ENCODE measurements at regions not wholly inside any gene's neighbourhood (a gene's known extent, or its start where the extent isn't known, plus 50 kb on each side); places are given as distances from the start of the nearest gene placed in this dataset.

DNA sequence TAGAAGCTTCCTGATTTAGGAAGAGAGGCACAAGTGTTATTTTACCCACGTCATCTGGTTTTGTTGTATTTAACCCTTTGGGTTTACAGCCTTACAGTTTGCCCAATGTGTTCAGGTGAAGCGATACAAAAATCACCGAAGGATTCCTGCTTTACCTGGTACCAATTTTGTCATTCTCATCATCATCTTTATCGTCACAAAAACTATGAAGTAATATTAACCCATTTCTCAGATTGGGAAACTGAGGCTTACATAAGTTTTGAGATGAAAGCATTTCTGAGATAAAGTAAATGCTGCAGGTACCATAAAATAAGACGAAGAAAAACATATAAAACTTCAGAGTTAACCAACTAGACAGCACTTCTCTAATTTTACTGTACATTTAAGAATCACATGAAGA is 370.6 kb upstream of the OR4E1 start (continued):
- TF ChIP-seq, protein P1, sequence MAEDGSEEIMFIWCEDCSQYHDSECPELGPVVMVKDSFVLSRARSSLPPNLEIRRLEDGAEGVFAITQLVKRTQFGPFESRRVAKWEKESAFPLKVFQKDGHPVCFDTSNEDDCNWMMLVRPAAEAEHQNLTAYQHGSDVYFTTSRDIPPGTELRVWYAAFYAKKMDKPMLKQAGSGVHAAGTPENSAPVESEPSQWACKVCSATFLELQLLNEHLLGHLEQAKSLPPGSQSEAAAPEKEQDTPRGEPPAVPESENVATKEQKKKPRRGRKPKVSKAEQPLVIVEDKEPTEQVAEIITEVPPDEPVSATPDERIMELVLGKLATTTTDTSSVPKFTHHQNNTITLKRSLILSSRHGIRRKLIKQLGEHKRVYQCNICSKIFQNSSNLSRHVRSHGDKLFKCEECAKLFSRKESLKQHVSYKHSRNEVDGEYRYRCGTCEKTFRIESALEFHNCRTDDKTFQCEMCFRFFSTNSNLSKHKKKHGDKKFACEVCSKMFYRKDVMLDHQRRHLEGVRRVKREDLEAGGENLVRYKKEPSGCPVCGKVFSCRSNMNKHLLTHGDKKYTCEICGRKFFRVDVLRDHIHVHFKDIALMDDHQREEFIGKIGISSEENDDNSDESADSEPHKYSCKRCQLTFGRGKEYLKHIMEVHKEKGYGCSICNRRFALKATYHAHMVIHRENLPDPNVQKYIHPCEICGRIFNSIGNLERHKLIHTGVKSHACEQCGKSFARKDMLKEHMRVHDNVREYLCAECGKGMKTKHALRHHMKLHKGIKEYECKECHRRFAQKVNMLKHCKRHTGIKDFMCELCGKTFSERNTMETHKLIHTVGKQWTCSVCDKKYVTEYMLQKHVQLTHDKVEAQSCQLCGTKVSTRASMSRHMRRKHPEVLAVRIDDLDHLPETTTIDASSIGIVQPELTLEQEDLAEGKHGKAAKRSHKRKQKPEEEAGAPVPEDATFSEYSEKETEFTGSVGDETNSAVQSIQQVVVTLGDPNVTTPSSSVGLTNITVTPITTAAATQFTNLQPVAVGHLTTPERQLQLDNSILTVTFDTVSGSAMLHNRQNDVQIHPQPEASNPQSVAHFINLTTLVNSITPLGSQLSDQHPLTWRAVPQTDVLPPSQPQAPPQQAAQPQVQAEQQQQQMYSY (CRISPR knock-in tag; IDR thresholded peaks at IDR 0.05): no peak
- no peak for TF ChIP-seq JUNB (IDR thresholded peaks at IDR 0.05)
- no peak for TF ChIP-seq ESRRA (IDR thresholded peaks at IDR 0.05; ENCODE audit: low read length)
- no peak for TF ChIP-seq FOS (IDR thresholded peaks at IDR 0.05; ENCODE audit: borderline replicate concordance, extremely low read depth, insufficient read length)

DNA sequence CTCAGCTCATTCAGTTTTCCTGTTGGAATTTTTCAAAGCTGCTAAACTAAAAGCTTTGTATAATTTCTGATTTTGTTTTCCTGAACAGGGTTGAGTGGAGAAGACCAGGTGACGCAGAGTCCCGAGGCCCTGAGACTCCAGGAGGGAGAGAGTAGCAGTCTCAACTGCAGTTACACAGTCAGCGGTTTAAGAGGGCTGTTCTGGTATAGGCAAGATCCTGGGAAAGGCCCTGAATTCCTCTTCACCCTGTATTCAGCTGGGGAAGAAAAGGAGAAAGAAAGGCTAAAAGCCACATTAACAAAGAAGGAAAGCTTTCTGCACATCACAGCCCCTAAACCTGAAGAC is 367.1 kb upstream of the OR4E1 start:
- RAD21 ChIA-PET (ENCODE audit: unreplicated experiment): interaction anchor here (1.6 kb wide), 1 partner anchor 44 kb away, joined by 5 read pairs; no protein-coding TSS in a partner anchor
- BruUV-seq (replicated peaks): no TSS peak
- FAIRE-seq (no peak), DNase-seq (ENCODE audit: low read depth, low spot score) (no peak), ATAC-seq (no peak)
- H3K9ac ChIP-seq (ENCODE audit: control insufficient read depth, insufficient read depth, low read length): no peak overlapping the region
- H3K4me1 ChIP-seq (ENCODE audit: control insufficient read depth, insufficient read depth, low read length): no peaks in the 10 kb centered on the region
- intact Hi-C loops (cut with micrococcal nuclease; ENCODE audit: unreplicated experiment): no loop called here
- CTCF ChIA-PET: interaction anchor here (0.8 to 1.6 kb wide), 5 partner anchors 13 to 60 kb away, joined by 3 to 6 read pairs (median 5); no protein-coding TSS in a partner anchor
- H3K27me3 ChIP-seq (replicated peaks in 1 of 2; ENCODE audit: control insufficient read depth in 2 of 2, insufficient read depth in 2 of 2, low read length in 1 of 2): no peaks in the 10 kb centered on the region; a peak in 1 of 4 replicates
- SMC1A ChIA-PET (ENCODE audit: uncharacterized antibody, unreplicated experiment): interaction anchor here (0.9 to 1.7 kb wide), 3 partner anchors 13 to 37 kb away, joined by 3 to 4 read pairs (median 4); no protein-coding TSS in a partner anchor
- WGBS (ENCODE audit: insufficient coverage, insufficient replicate concordance, low lambda C conversion rate, missing lambda C conversion rate): 48% methylated on average over 3 of the region's 3 CpGs
- H2AFZ ChIP-seq (ENCODE audit: control insufficient read depth, low read depth, low read length): no peak overlapping the region
- H3K27ac ChIP-seq (ENCODE audit: control insufficient read depth, insufficient read depth): no peak overlapping the region
- POLR2A ChIA-PET: no interaction called here
- H4K20me1 ChIP-seq (ENCODE audit: control insufficient read depth, insufficient read depth): no peaks in the 10 kb centered on the region
- H3K4me3 ChIP-seq: no peak overlapping the region
- in situ Hi-C loops (cut with MboI): no loop called here
- H3K9me3 ChIP-seq (replicated peaks; ENCODE audit: control insufficient read depth, insufficient read depth, low read length): no peaks in the 10 kb centered on the region
- H3K4me2 ChIP-seq (ENCODE audit: control insufficient read depth, insufficient read depth): no peak overlapping the region
- H3K36me3 ChIP-seq (ENCODE audit: control insufficient read depth in 2 of 2, insufficient read depth in 2 of 2, low read length in 1 of 2): no peaks in the 10 kb centered on the region
- H3K79me2 ChIP-seq (ENCODE audit: control insufficient read depth, insufficient read depth, low read length): no peaks in the 10 kb centered on the region
- TF ChIP-seq ZNF217 (IDR thresholded peaks at IDR 0.05) (no peak), CHD2 (IDR thresholded peaks at IDR 0.05; ENCODE audit: borderline replicate concordance, low read depth, low read length) (no peak), GATAD2B (conservative IDR thresholded peaks at IDR 0.05; ENCODE audit: low read depth) (no peak), YBX1 (IDR thresholded peaks at IDR 0.05) (no peak)
- TF ChIP-seq, protein P2, sequence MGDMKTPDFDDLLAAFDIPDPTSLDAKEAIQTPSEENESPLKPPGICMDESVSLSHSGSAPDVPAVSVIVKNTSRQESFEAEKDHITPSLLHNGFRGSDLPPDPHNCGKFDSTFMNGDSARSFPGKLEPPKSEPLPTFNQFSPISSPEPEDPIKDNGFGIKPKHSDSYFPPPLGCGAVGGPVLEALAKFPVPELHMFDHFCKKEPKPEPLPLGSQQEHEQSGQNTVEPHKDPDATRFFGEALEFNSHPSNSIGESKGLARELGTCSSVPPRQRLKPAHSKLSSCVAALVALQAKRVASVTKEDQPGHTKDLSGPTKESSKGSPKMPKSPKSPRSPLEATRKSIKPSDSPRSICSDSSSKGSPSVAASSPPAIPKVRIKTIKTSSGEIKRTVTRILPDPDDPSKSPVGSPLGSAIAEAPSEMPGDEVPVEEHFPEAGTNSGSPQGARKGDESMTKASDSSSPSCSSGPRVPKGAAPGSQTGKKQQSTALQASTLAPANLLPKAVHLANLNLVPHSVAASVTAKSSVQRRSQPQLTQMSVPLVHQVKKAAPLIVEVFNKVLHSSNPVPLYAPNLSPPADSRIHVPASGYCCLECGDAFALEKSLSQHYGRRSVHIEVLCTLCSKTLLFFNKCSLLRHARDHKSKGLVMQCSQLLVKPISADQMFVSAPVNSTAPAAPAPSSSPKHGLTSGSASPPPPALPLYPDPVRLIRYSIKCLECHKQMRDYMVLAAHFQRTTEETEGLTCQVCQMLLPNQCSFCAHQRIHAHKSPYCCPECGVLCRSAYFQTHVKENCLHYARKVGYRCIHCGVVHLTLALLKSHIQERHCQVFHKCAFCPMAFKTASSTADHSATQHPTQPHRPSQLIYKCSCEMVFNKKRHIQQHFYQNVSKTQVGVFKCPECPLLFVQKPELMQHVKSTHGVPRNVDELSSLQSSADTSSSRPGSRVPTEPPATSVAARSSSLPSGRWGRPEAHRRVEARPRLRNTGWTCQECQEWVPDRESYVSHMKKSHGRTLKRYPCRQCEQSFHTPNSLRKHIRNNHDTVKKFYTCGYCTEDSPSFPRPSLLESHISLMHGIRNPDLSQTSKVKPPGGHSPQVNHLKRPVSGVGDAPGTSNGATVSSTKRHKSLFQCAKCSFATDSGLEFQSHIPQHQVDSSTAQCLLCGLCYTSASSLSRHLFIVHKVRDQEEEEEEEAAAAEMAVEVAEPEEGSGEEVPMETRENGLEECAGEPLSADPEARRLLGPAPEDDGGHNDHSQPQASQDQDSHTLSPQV (IDR thresholded peaks at IDR 0.05): no peak
- TF ChIP-seq, protein P3, sequence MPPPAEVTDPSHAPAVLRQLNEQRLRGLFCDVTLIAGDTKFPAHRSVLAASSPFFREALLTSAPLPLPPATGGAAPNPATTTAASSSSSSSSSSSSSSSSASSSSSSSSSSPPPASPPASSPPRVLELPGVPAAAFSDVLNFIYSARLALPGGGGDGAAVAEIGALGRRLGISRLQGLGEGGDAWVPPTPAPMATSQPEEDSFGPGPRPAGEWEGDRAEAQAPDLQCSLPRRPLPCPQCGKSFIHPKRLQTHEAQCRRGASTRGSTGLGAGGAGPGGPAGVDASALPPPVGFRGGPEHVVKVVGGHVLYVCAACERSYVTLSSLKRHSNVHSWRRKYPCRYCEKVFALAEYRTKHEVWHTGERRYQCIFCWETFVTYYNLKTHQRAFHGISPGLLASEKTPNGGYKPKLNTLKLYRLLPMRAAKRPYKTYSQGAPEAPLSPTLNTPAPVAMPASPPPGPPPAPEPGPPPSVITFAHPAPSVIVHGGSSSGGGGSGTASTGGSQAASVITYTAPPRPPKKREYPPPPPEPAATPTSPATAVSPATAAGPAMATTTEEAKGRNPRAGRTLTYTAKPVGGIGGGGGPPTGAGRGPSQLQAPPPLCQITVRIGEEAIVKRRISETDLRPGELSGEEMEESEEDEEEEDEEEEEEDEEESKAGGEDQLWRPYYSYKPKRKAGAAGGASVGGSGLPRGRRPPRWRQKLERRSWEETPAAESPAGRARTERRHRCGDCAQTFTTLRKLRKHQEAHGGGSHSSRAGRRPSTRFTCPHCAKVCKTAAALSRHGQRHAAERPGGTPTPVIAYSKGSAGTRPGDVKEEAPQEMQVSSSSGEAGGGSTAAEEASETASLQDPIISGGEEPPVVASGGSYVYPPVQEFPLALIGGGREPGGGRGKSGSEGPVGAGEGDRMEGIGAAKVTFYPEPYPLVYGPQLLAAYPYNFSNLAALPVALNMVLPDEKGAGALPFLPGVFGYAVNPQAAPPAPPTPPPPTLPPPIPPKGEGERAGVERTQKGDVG (CRISPR knock-in tag; IDR thresholded peaks at IDR 0.05): no peak
